HCT116 (cell line): ENCODE measurements at regions not wholly inside any gene's neighbourhood (a gene's known extent, or its start where the extent isn't known, plus 50 kb on each side); places are given as distances from the start of the nearest gene placed in this dataset.

ENCODE experiments used
- ATAC-seq: fragments of 200-7000 bp; cut with Tn5 transposase; 2 replicates; pipeline ENCODE4 v1.9.1; 2020; ENCODE audit warnings: mild to moderate bottlenecking, moderate library complexity
- BruUV-seq: library from RNA; stranded (reverse); fragments of 400-500 nt; replicated peaks from 2 replicates; lab custom pipeline; 2021; lab: Mats Ljungman, UMichigan
- CTCF ChIA-PET: fragments of 300-600 bp; sonication (Branson Sonifier 250); formaldehyde crosslinking; loops from one replicate; lab custom pipeline; 2021; ENCODE audit warnings: antibody characterized with exemption; lab: Charles Lee
- POLR2A ChIA-PET: fragments of 300-600, 350-600 bp; sonication (Branson Sonifier 250); formaldehyde crosslinking; loops from one replicate; lab custom pipeline; 2021; ENCODE audit warnings: antibody characterized with exemption; lab: Charles Lee
- RAD21 ChIA-PET, 2 experiments: fragments of 300-600 bp; sonication (Branson Sonifier 250); formaldehyde crosslinking; loops; one replicate each; lab custom pipeline; 2023; ENCODE audit warnings: low total read pairs in 2 of 2; ENCODE audit not compliant: uncharacterized antibody in 2 of 2, unreplicated experiment in 2 of 2, low non-redundant PET in 1 of 2; lab: Charles Lee
- DNase-seq: peaks from one replicate; pipeline ENCODE4 v3.0.0-alpha.2; 2010; ENCODE audit warnings: low read depth, low spot score
- H2AFZ ChIP-seq: fragments of 200-600 bp; shearing (Covaris generic), sonication (generic); 2 replicates; pipeline ENCODE4 v1.6.1; 2017; ENCODE audit warnings: low read depth, mixed run types, mixed read lengths, antibody characterized with exemption, low read length; ENCODE audit not compliant: poor library complexity, severe bottlenecking
- H3K27ac ChIP-seq: 2 replicates; pipeline ENCODE4 v1.5.1; 2012; ENCODE audit warnings: low read depth, low read length
- H3K27me3 ChIP-seq: fragments of 200-600 bp; sonication (generic); 2 replicates; pipeline ENCODE4 v1.6.1; 2016; ENCODE audit warnings: mixed run types, low read length, mixed read lengths; ENCODE audit not compliant: insufficient read depth
- H3K36me3 ChIP-seq, 2 experiments: fragments of 200-500 bp in 1 of 2; fragments of 200-600 bp in 1 of 2; sonication (Bioruptor generic) in 1 of 2; sonication (generic) in 1 of 2; 2 replicates each; pipeline versions ENCODE4 v1.5.1 to v1.6.1; 2014 to 2016; ENCODE audit warnings: low read length in 2 of 2, inconsistent platforms in 1 of 2, mixed read lengths in 1 of 2, mixed run types in 1 of 2; ENCODE audit not compliant: insufficient read depth in 2 of 2, control insufficient read depth in 1 of 2
- H3K4me1 ChIP-seq, 2 experiments: fragments of 200-600 bp in 1 of 2; sonication (generic) in 1 of 2; 2 replicates each; pipeline versions ENCODE4 v1.5.1 to v1.6.1; 2012 to 2017; ENCODE audit warnings: low read length in 2 of 2, inconsistent platforms in 1 of 2, mild to moderate bottlenecking in 1 of 2, mixed read lengths in 1 of 2, mixed run types in 1 of 2, moderate library complexity in 1 of 2; ENCODE audit not compliant: insufficient read depth in 2 of 2, control insufficient read depth in 1 of 2
- H3K4me2 ChIP-seq: fragments of 200-600 bp; sonication (generic); 2 replicates; pipeline ENCODE4 v1.6.1; 2017; ENCODE audit warnings: mixed run types, low read length, mixed read lengths
- H3K4me3 ChIP-seq, 2 experiments: fragments of 200-600 bp in 1 of 2; sonication (generic) in 1 of 2; replicated peaks in 1 of 2; 2 replicates each; pipeline ENCODE4 v1.5.1; 2011 to 2016; ENCODE audit warnings: low read length in 2 of 2, control low read depth in 1 of 2, low read depth in 1 of 2, mild to moderate bottlenecking in 1 of 2, mixed read lengths in 1 of 2, mixed run types in 1 of 2
- H3K79me2 ChIP-seq: fragments of 200-600 bp; sonication (generic); 2 replicates; pipeline ENCODE4 v1.6.1; 2017; ENCODE audit warnings: mild to moderate bottlenecking, mixed run types, low read length, moderate library complexity, mixed read lengths; ENCODE audit not compliant: insufficient read depth
- H3K9ac ChIP-seq: fragments of 200-600 bp; sonication (generic); 2 replicates; pipeline ENCODE4 v1.6.1; 2016; ENCODE audit warnings: low read length, mixed read lengths
- H3K9me2 ChIP-seq: fragments of 200-600 bp; sonication (generic), shearing (Covaris generic); 2 replicates; pipeline ENCODE4 v1.6.1; 2017; ENCODE audit warnings: mixed run types, mild to moderate bottlenecking, moderate library complexity; ENCODE audit not compliant: insufficient read depth
- H3K9me3 ChIP-seq, 2 experiments: fragments of 200-500 bp in 1 of 2; fragments of 200-600 bp in 1 of 2; sonication (Bioruptor generic) in 1 of 2; sonication (generic) in 1 of 2; 2 replicates each; pipeline ENCODE4 v1.6.1; 2014 to 2017; ENCODE audit warnings: low read length in 2 of 2, mixed read lengths in 2 of 2, inconsistent platforms in 1 of 2, low read depth in 1 of 2, mild to moderate bottlenecking in 1 of 2, mixed run types in 1 of 2, moderate library complexity in 1 of 2; ENCODE audit not compliant: control insufficient read depth in 1 of 2, insufficient read depth in 1 of 2
- H4K20me1 ChIP-seq: fragments of 200-600 bp; sonication (generic), shearing (Covaris generic); 2 replicates; pipeline ENCODE4 v1.6.1; 2017; ENCODE audit warnings: mixed run types, mild to moderate bottlenecking, moderate library complexity; ENCODE audit not compliant: insufficient read depth
- EGR1 ChIP-seq: IDR thresholded peaks from 2 replicates; pipeline ENCODE4 v1.6.1; 2012; ENCODE audit warnings: low read depth
- ELF1 ChIP-seq: IDR thresholded peaks from 2 replicates; pipeline ENCODE4 v1.6.1; 2012; ENCODE audit warnings: low read depth, borderline replicate concordance
- EZH2 ChIP-seq: fragments of 200-600 bp; sonication (generic); IDR thresholded peaks from 2 replicates; pipeline ENCODE4 v1.6.1; 2017; ENCODE audit warnings: antibody characterized with exemption, mixed run types
- EZH2phosphoT487 ChIP-seq: fragments of 200-600 bp; IDR thresholded peaks from 2 replicates; pipeline ENCODE4 v1.6.1; 2018; ENCODE audit warnings: antibody characterized with exemption, borderline replicate concordance
- FOSL1 ChIP-seq: IDR thresholded peaks from 2 replicates; pipeline ENCODE4 v1.6.1; 2012; ENCODE audit warnings: low read depth
- JUND ChIP-seq: IDR thresholded peaks from 2 replicates; pipeline ENCODE4 v1.6.1; 2012
- POLR2A ChIP-seq: IDR thresholded peaks from 2 replicates; pipeline ENCODE4 v1.7.0; 2011; ENCODE audit warnings: borderline replicate concordance; ENCODE audit not compliant: insufficient read depth, insufficient read length; ENCODE audit errors: extremely low read depth
- POLR2AphosphoS5 ChIP-seq: IDR thresholded peaks from 2 replicates; pipeline ENCODE4 v1.6.1; 2011; ENCODE audit warnings: mild to moderate bottlenecking, low read depth, low read length, moderate library complexity
- RAD21 ChIP-seq: IDR thresholded peaks from 2 replicates; pipeline ENCODE4 v1.6.1; 2012; ENCODE audit warnings: low read depth, mild to moderate bottlenecking
- SIN3A ChIP-seq: IDR thresholded peaks from 2 replicates; pipeline ENCODE4 v1.6.1; 2012; ENCODE audit warnings: low read depth
- SP1 ChIP-seq: IDR thresholded peaks from 2 replicates; pipeline ENCODE4 v1.6.1; 2012; ENCODE audit warnings: low read depth
- SRF ChIP-seq: IDR thresholded peaks from 2 replicates; pipeline ENCODE4 v1.6.1; 2012; ENCODE audit warnings: low read depth
- TCF7L2 ChIP-seq: IDR thresholded peaks from 2 replicates; pipeline ENCODE4 v1.7.0; 2011; ENCODE audit warnings: borderline replicate concordance, inconsistent platforms; ENCODE audit not compliant: insufficient read depth, insufficient read length; ENCODE audit errors: extremely low read depth
- YY1 ChIP-seq: IDR thresholded peaks from 2 replicates; pipeline ENCODE4 v1.6.1; 2011; ENCODE audit warnings: low read length, low read depth, moderate library complexity, mild to moderate bottlenecking; ENCODE audit not compliant: insufficient replicate concordance; ENCODE audit errors: extremely low read depth
- ZNF274 ChIP-seq: fragments of 200-500 bp; sonication (Bioruptor generic); IDR thresholded peaks from 2 replicates; pipeline ENCODE4 v1.6.1; 2014; ENCODE audit warnings: mild to moderate bottlenecking, low read depth, low read length, inconsistent platforms
- intact Hi-C: fragments of 100-400 bp; cut with micrococcal nuclease; formaldehyde crosslinking; loops from 2 replicates; pipeline ENCODE4 v1.10.0; 2022
- TF ChIP-seq, protein P1 (sequence below): IDR thresholded peaks from 2 replicates; pipeline ENCODE4 v1.6.1; 2012

DNA sequence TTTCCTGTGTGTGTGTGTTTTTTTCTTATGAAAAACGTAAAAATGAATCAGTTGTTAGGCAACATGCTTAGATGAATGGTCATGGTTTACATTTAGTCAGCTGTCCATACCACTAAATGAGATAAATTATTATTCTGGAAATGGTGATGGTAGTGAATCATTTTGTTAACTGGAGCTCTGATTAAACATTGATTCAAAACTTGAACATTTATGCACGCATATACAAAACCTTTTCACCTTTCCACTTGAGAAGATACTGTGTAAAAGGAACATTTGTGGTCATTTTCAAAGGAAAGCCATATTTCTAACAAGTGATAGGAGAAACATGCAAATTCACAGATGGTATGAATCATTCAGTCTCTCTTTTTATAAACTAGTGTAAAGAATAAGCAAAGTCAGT, 162.0 kb downstream of the SLC25A46 start:
- no peak overlapping the region for H3K9ac ChIP-seq
- RAD21 ChIA-PET = no interaction called here
- H2AFZ ChIP-seq = no peak overlapping the region
- H4K20me1 ChIP-seq = no peaks in the 10 kb centered on the region
- no peak overlapping the region for H3K4me3 ChIP-seq
- intact Hi-C loops = no loop called here
- ATAC-seq = no peak
- H3K27me3 ChIP-seq = no peaks in the 10 kb centered on the region
- no TSS peak for BruUV-seq
- H3K4me1 ChIP-seq = no peaks in the 10 kb centered on the region
- H3K36me3 ChIP-seq = no peaks in the 10 kb centered on the region
- H3K27ac ChIP-seq = no peak overlapping the region
- H3K4me2 ChIP-seq = no peak overlapping the region
- TF ChIP-seq SRF (no peak), EGR1 (no peak), YY1 (no peak), ELF1 (no peak), EZH2phosphoT487 (no peak), EZH2 (no peak)
- TF ChIP-seq, protein P1, sequence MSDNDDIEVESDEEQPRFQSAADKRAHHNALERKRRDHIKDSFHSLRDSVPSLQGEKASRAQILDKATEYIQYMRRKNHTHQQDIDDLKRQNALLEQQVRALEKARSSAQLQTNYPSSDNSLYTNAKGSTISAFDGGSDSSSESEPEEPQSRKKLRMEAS = no peak
- TF ChIP-seq, all 23 proteins: peak for 0
- POLR2A ChIA-PET = no interaction called here
- H3K9me3 ChIP-seq = no peaks in the 10 kb centered on the region
- CTCF ChIA-PET = no interaction called here
- no peak for DNase-seq
- H3K79me2 ChIP-seq = no peaks in the 10 kb centered on the region
- H3K9me2 ChIP-seq = no peaks in the 10 kb centered on the region

DNA sequence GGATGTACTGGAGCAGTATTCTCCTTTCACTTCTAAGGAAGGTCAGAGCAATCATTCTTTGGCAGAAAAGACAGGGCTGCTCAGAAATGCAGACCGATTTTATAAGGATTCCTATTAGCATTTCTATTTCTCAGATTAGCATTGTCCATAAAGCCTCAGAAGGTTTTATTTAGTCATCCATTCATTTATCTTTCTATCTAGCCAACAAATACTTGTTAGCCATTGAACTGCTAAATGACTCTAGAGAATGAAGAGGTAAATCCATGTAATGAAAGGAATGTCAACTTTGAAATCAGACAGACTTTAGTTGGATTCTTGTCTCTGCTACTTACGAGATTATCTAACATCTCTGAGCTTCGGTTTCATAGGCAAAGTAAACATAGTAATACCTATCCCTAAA, 165.2 kb downstream of the SLC25A46 start:
- ChIA-PET POLR2A (no interaction called here), CTCF (no interaction called here)
- Histone ChIP-seq H3K36me3 (no peaks in the 10 kb centered on the region), H3K4me1 (no peaks in the 10 kb centered on the region)
- BruUV-seq = no TSS peak
- TF ChIP-seq ZNF274 = no peak
- TF ChIP-seq, protein P1 = no peak
- TF ChIP-seq EZH2 = no peak
- no peak for TF ChIP-seq POLR2AphosphoS5
- TF ChIP-seq SIN3A = no peak
- TF ChIP-seq SP1 = no peak
- no peak for TF ChIP-seq POLR2A
- no peak for TF ChIP-seq FOSL1
- no peak for TF ChIP-seq TCF7L2
- no peak for TF ChIP-seq JUND
- no peak for TF ChIP-seq RAD21
- TF ChIP-seq, all 23 proteins: peak for 0
- H3K4me3 ChIP-seq = no peak overlapping the region
- no peak overlapping the region for H3K4me2 ChIP-seq
- H3K9me3 ChIP-seq = no peaks in the 10 kb centered on the region
- H4K20me1 ChIP-seq = no peaks in the 10 kb centered on the region
- intact Hi-C loops = no loop called here
- no peaks in the 10 kb centered on the region for H3K27me3 ChIP-seq
- DNase-seq = no peak
- RAD21 ChIA-PET = no interaction called here
- no peak overlapping the region for H2AFZ ChIP-seq
- no peak overlapping the region for H3K9ac ChIP-seq
- H3K27ac ChIP-seq = no peak overlapping the region
- no peaks in the 10 kb centered on the region for H3K79me2 ChIP-seq
- no peak for ATAC-seq
- no peaks in the 10 kb centered on the region for H3K9me2 ChIP-seq
